GM06990 (cell line): ENCODE measurements at regions not wholly inside any gene's neighbourhood (a gene's known extent, or its start where the extent isn't known, plus 50 kb on each side); places are given as distances from the start of the nearest gene placed in this dataset.

Experiments used
- DNase-seq: peaks from one replicate; pipeline ENCODE4 v3.0.0-alpha.2; 2011; ENCODE audit not compliant: insufficient read length; ENCODE audit errors: extremely low read depth
- H3K27me3 ChIP-seq: replicated peaks from 2 replicates; pipeline ENCODE4 v1.6.0; 2011; ENCODE audit warnings: low read length; ENCODE audit not compliant: control insufficient read depth, insufficient read depth
- H3K36me3 ChIP-seq: 2 replicates; pipeline ENCODE4 v1.5.1; 2011; ENCODE audit warnings: low read length; ENCODE audit not compliant: control insufficient read depth, insufficient read depth
- H3K4me3 ChIP-seq: replicated peaks from 2 replicates; pipeline ENCODE4 v1.5.1; 2011; ENCODE audit warnings: low read depth, mild to moderate bottlenecking, control low read depth, low read length
- CTCF ChIP-seq: IDR thresholded peaks from 2 replicates; pipeline ENCODE4 v1.5.1; 2011; ENCODE audit warnings: low read length, control low read depth, mild to moderate bottlenecking, inconsistent platforms; ENCODE audit not compliant: insufficient read depth, poor library complexity, severe bottlenecking

GRCh38 chr7:17158261-17158660 lies 140.2 kb upstream of the AHR start:
- no peak overlapping the region for H3K4me3 ChIP-seq
- DNase-seq, result no peak
- no peaks in the 10 kb centered on the region for H3K36me3 ChIP-seq
- no peaks in the 10 kb centered on the region for H3K27me3 ChIP-seq
- no peak for TF ChIP-seq CTCF

- no peak for TF ChIP-seq CTCF
- no peaks in the 10 kb centered on the region for H3K36me3 ChIP-seq
- peak; percentile 78 for DNase-seq
These were observed 138.9 kb upstream of the AHR start for GRCh38 chr7:17159500-17160037.

GRCh38 chr7:17166824-17167379 lies 131.6 kb upstream of the AHR start:
- TF ChIP-seq CTCF, result no peak
- no peak for DNase-seq
- H3K4me3 ChIP-seq, result no peak overlapping the region
- no peaks in the 10 kb centered on the region for H3K27me3 ChIP-seq
- no peaks in the 10 kb centered on the region for H3K36me3 ChIP-seq

More at GRCh38 chr7:17159500-17160037, 138.9 kb upstream of the AHR start:
- Histone ChIP-seq H3K27me3 (no peaks in the 10 kb centered on the region), H3K4me3 (no peak overlapping the region)

GRCh38 chr7:17168416-17168815 lies 130.0 kb upstream of the AHR start:
- Histone ChIP-seq H3K36me3 (no peaks in the 10 kb centered on the region), H3K4me3 (no peak overlapping the region), H3K27me3 (no peaks in the 10 kb centered on the region)
- no peak for DNase-seq
- no peak for TF ChIP-seq CTCF

GRCh38 chr7:17171427-17171826 lies 127.0 kb upstream of the AHR start:
- Histone ChIP-seq H3K27me3 (no peaks in the 10 kb centered on the region), H3K36me3 (no peaks in the 10 kb centered on the region), H3K4me3 (no peak overlapping the region)
- TF ChIP-seq CTCF, result no peak
- DNase-seq, result no peak
